ENCODE measurements at regions not wholly inside any gene's neighbourhood (a gene's known extent, or its start where the extent isn't known, plus 50 kb on each side); places are given as distances from the start of the nearest gene placed in this dataset.

DNA sequence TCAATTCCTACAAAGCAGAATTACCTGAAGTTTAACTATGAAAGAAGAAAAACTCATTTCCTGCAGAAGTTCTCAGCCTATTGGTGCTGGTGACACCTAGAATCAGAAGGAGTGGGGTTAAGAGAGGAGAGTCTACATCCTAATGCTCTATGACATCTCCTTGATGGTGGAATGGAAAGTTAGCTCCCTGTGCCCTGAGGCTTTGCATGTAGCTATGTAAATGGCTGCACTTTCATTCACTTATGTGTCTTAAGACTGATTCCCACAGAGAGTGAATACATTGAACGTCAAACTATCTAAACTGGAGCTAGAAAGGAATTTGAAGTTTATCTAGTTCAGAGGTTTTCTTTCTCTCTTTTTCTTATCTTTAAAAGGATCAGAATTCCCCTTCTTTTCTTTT, 52.1 kb upstream of the ADRB2 start:
- no peaks in the 10 kb centered on the region for H3K36me3 Mint-ChIP-seq
- intact Hi-C loops (cut with micrococcal nuclease), result no loop called here
- Histone ChIP-seq H3K79me2 (ENCODE audit: insufficient read depth, low read length) (no peaks in the 10 kb centered on the region), H2AFZ (ENCODE audit: insufficient read depth, low read depth, low read length, poor library complexity, severe bottlenecking) (no peak overlapping the region), H3K36me3 (replicated peaks in 1 of 2; ENCODE audit: control insufficient read depth in 1 of 2, insufficient read depth in 2 of 2, low read length in 2 of 2) (no peaks in the 10 kb centered on the region), H3K9me3 (replicated peaks in 1 of 2; ENCODE audit: control insufficient read depth in 1 of 2, insufficient read depth in 1 of 2, low read length in 2 of 2) (no peaks in the 10 kb centered on the region), H3K4me2 (replicated peaks; ENCODE audit: extremely low read depth, low read length, poor library complexity, severe bottlenecking) (no peak overlapping the region), H4K20me1 (ENCODE audit: insufficient read depth, low read length) (no peaks in the 10 kb centered on the region), H3K4me3 (replicated peaks in 1 of 3; ENCODE audit: low read depth in 2 of 3, low read length in 3 of 3) (no peak overlapping the region), H3K9ac (ENCODE audit: insufficient read depth, low read length, poor library complexity, severe bottlenecking) (no peak overlapping the region), H3K4me1 (ENCODE audit: control insufficient read depth in 1 of 2, insufficient read depth in 2 of 2, low read length in 2 of 2) (peaks cover 22 to 36% of the 10 kb centered on the region in 2 donors), H3K27me3 (ENCODE audit: control insufficient read depth in 2 of 2, insufficient read depth in 2 of 2, low read length in 2 of 2) (no peaks in the 10 kb centered on the region), H3K27ac (ENCODE audit: low read depth in 1 of 2, low read length in 2 of 2) (no peak overlapping the region)
- H3K27me3 Mint-ChIP-seq (ENCODE audit: low read depth in 3 of 3), result peaks cover 0 to 2% (median 0%) of the 10 kb centered on the region in 3 donors
- no peak overlapping the region for H3K4me3 Mint-ChIP-seq
- TF ChIP-seq CTCF (IDR thresholded peaks at IDR 0.05), result no peak
- peaks cover 0 to 2% (median 0%) of the 10 kb centered on the region in 7 donors for H3K9me3 Mint-ChIP-seq
- peaks cover 39% of the 10 kb centered on the region for H3K4me1 Mint-ChIP-seq
- no CpG with 5 or more reads among the region's 1 CpG for WGBS (ENCODE audit: insufficient coverage)
- DNase-seq, result no peak
- no peak overlapping the region for H3K27ac Mint-ChIP-seq

GRCh38 chr5:148776261-148776660, 50.1 kb upstream of the ADRB2 start:
- H3K4me1 Mint-ChIP-seq, result peaks cover 41% of the 10 kb centered on the region
- no peak overlapping the region for H3K4me2 ChIP-seq (replicated peaks; ENCODE audit: extremely low read depth, low read length, poor library complexity, severe bottlenecking)
- peaks cover 0 to 2% (median 0%) of the 10 kb centered on the region in 7 donors for H3K9me3 Mint-ChIP-seq
- H3K27ac ChIP-seq (ENCODE audit: low read depth in 1 of 2, low read length in 2 of 2), result no peak overlapping the region
- H3K4me3 Mint-ChIP-seq, result no peak overlapping the region
- DNase-seq, result no peak
- H3K9me3 ChIP-seq (replicated peaks in 1 of 2; ENCODE audit: control insufficient read depth in 1 of 2, insufficient read depth in 1 of 2, low read length in 2 of 2), result no peaks in the 10 kb centered on the region
- intact Hi-C loops (cut with micrococcal nuclease), result no loop called here
- H3K27ac Mint-ChIP-seq, result no peak overlapping the region
- H3K36me3 Mint-ChIP-seq, result no peaks in the 10 kb centered on the region
- no peak overlapping the region for H3K4me3 ChIP-seq (replicated peaks in 1 of 3; ENCODE audit: low read depth in 2 of 3, low read length in 3 of 3)
- peaks cover 19 to 34% of the 10 kb centered on the region in 2 donors for H3K4me1 ChIP-seq (ENCODE audit: control insufficient read depth in 1 of 2, insufficient read depth in 2 of 2, low read length in 2 of 2)
- H4K20me1 ChIP-seq (ENCODE audit: insufficient read depth, low read length), result no peaks in the 10 kb centered on the region
- H3K9ac ChIP-seq (ENCODE audit: insufficient read depth, low read length, poor library complexity, severe bottlenecking), result no peak overlapping the region
- peaks cover 0 to 2% (median 0%) of the 10 kb centered on the region in 3 donors for H3K27me3 Mint-ChIP-seq (ENCODE audit: low read depth in 3 of 3)
- no peak for TF ChIP-seq CTCF (IDR thresholded peaks at IDR 0.05)
- no peak overlapping the region for H2AFZ ChIP-seq (ENCODE audit: insufficient read depth, low read depth, low read length, poor library complexity, severe bottlenecking)
- H3K36me3 ChIP-seq (replicated peaks in 1 of 2; ENCODE audit: control insufficient read depth in 1 of 2, insufficient read depth in 2 of 2, low read length in 2 of 2), result no peaks in the 10 kb centered on the region
- no peaks in the 10 kb centered on the region for H3K79me2 ChIP-seq (ENCODE audit: insufficient read depth, low read length)
- H3K27me3 ChIP-seq (ENCODE audit: control insufficient read depth in 2 of 2, insufficient read depth in 2 of 2, low read length in 2 of 2), result no peaks in the 10 kb centered on the region

All from CD14-positive monocyte (primary cell).